HepG2 (cell line): ENCODE measurements at regions not wholly inside any gene's neighbourhood (a gene's known extent, or its start where the extent isn't known, plus 50 kb on each side); places are given as distances from the start of the nearest gene placed in this dataset.

ENCODE experiments used
- ATAC-seq: fragments of 200-7000 bp; cut with Tn5 transposase; 3 replicates; pipeline ENCODE4 v1.9.1; 2020; ENCODE audit warnings: mild to moderate bottlenecking, moderate library complexity
- BruUV-seq: library from RNA; stranded (reverse); fragments of 400-500 nt; replicated peaks from 2 replicates; lab custom pipeline; 2021; lab: Mats Ljungman, UMichigan
- CTCF ChIA-PET: fragments of 300-600 bp; formaldehyde crosslinking; extraction: SDS; loops from one replicate; lab custom pipeline; 2021; ENCODE audit warnings: low total read pairs, inconsistent platforms, low intra/inter-chr PET ratio; lab: Yijun Ruan, JAX
- POLR2A ChIA-PET: fragments of 350-600 bp; sonication (Branson Sonifier 250); formaldehyde crosslinking; loops from one replicate; lab custom pipeline; 2020; ENCODE audit warnings: antibody characterized with exemption, inconsistent platforms; lab: Yijun Ruan, JAX
- DNase-seq: peaks from one replicate; pipeline ENCODE4 v3.0.0-alpha.2; 2015; ENCODE audit warnings: low spot score
- FAIRE-seq: peaks from 3 replicates; lab custom pipeline; 2011; peaks lifted over from hg19 to GRCh38; lab: Jason Lieb, UNC
- H2AFZ ChIP-seq: one replicate; pipeline ENCODE4 v1.6.1; 2011; ENCODE audit warnings: low read length, inconsistent platforms
- H3K27ac ChIP-seq: fragments of 300-600 bp; 3 replicates; pipeline ENCODE4 v1.8.0; 2011; ENCODE audit warnings: mixed run types, mild to moderate bottlenecking, mixed read lengths, low read length, inconsistent platforms; ENCODE audit not compliant: insufficient read depth; ENCODE audit errors: extremely low read length
- H3K27me3 ChIP-seq, 2 experiments: fragments of 200-600 bp in 1 of 2; 2 replicates in 1 of 2; 3 replicates in 1 of 2; pipeline versions ENCODE4 v1.6.0 to v1.8.0; 2011; ENCODE audit warnings: low read length in 2 of 2, mild to moderate bottlenecking in 2 of 2, moderate library complexity in 2 of 2, inconsistent platforms in 1 of 2; ENCODE audit not compliant: insufficient read depth in 2 of 2, control insufficient read depth in 1 of 2
- H3K36me3 ChIP-seq, 2 experiments: fragments of 200-600 bp in 1 of 2; replicated peaks in 1 of 2; 2 replicates in 1 of 2; 3 replicates in 1 of 2; pipeline versions ENCODE4 v1.5.1 to v1.8.0; 2011; ENCODE audit warnings: low read length in 2 of 2, inconsistent platforms in 1 of 2; ENCODE audit not compliant: insufficient read depth in 2 of 2, control insufficient read depth in 1 of 2
- H3K4me1 ChIP-seq: 2 replicates; pipeline ENCODE4 v1.5.1; 2012; ENCODE audit warnings: low read length, inconsistent platforms; ENCODE audit not compliant: insufficient read depth
- H3K4me2 ChIP-seq: 2 replicates; pipeline ENCODE4 v1.6.0; 2011; ENCODE audit warnings: low read depth, low read length, inconsistent platforms
- H3K4me3 ChIP-seq, 3 experiments: fragments of 200-600 bp in 1 of 3; sonication (generic), shearing (Covaris generic) in 1 of 3; replicated peaks in 1 of 3; 2 replicates each; pipeline ENCODE4 v1.5.1; 2011 to 2016; ENCODE audit warnings: low read length in 3 of 3, inconsistent platforms in 2 of 3, low read depth in 2 of 3, mild to moderate bottlenecking in 2 of 3, control low read depth in 1 of 3, mixed read lengths in 1 of 3; ENCODE audit not compliant: insufficient read depth in 1 of 3
- H3K79me2 ChIP-seq: one replicate; pipeline ENCODE4 v1.6.1; 2011; ENCODE audit warnings: low read length, inconsistent platforms; ENCODE audit not compliant: insufficient read depth
- H3K9ac ChIP-seq: 2 replicates; pipeline ENCODE4 v1.6.0; 2011; ENCODE audit warnings: mild to moderate bottlenecking, low read depth, low read length, inconsistent platforms; ENCODE audit not compliant: insufficient read depth
- H3K9me3 ChIP-seq: 2 replicates; pipeline ENCODE4 v1.5.1; 2012; ENCODE audit warnings: mild to moderate bottlenecking, low read length
- H4K20me1 ChIP-seq: 2 replicates; pipeline ENCODE4 v1.6.0; 2011; ENCODE audit warnings: inconsistent platforms, mild to moderate bottlenecking, low read length, moderate library complexity; ENCODE audit not compliant: insufficient read depth
- CBX1 ChIP-seq: IDR thresholded peaks from one replicate; pipeline ENCODE4 v1.6.1; 2016; ENCODE audit warnings: antibody characterized with exemption, low read depth
- ETV6 ChIP-seq: sonication (generic); formaldehyde crosslinking; conservative IDR thresholded peaks from 2 replicates; pipeline ENCODE4 v1.4.0; 2020; ENCODE audit warnings: missing genetic modification reagents
- GZF1 ChIP-seq: sonication (generic); formaldehyde crosslinking; IDR thresholded peaks from 2 replicates; pipeline ENCODE4 v1.5.1; 2020; ENCODE audit warnings: mild to moderate bottlenecking, missing genetic modification reagents
- HNRNPUL1 ChIP-seq: fragments of 200-400 bp; formaldehyde crosslinking; IDR thresholded peaks from 2 replicates; pipeline ENCODE4 v1.6.1; 2017; ENCODE audit warnings: low read depth, mild to moderate bottlenecking, low read length, moderate library complexity
- HOXD1 ChIP-seq: sonication (generic); formaldehyde crosslinking; IDR thresholded peaks from 2 replicates; pipeline ENCODE4 v1.5.0; 2020; ENCODE audit warnings: missing genetic modification reagents
- IKZF1 ChIP-seq: fragments of 450-650 bp; IDR thresholded peaks from 2 replicates; pipeline ENCODE4 v1.7.1; 2016
- KAT2B ChIP-seq: fragments of 150-350 bp; IDR thresholded peaks from 2 replicates; pipeline ENCODE4 v1.6.1; 2014; ENCODE audit warnings: low read depth, low read length, borderline replicate concordance
- MATR3 ChIP-seq: sonication (generic); formaldehyde crosslinking; IDR thresholded peaks from 2 replicates; pipeline ENCODE4 v1.4.0; 2020; ENCODE audit warnings: missing genetic modification reagents
- RNF2 ChIP-seq: fragments of 450-650 bp; conservative IDR thresholded peaks from 2 replicates; pipeline ENCODE4 v1.6.1; 2016; ENCODE audit warnings: low read depth
- ZBTB7B ChIP-seq: sonication (generic); formaldehyde crosslinking; IDR thresholded peaks from 2 replicates; pipeline ENCODE4 v1.4.0; 2020; ENCODE audit warnings: missing genetic modification reagents
- ZNF350 ChIP-seq: sonication (generic); formaldehyde crosslinking; IDR thresholded peaks from 2 replicates; pipeline ENCODE4 v1.4.0; 2020; ENCODE audit warnings: mild to moderate bottlenecking, low read depth, missing genetic modification reagents, borderline replicate concordance
- ZNF432 ChIP-seq: sonication (generic); formaldehyde crosslinking; IDR thresholded peaks from 2 replicates; pipeline ENCODE4 v1.5.0; 2020; ENCODE audit warnings: missing genetic modification reagents, mild to moderate bottlenecking, borderline replicate concordance
- ZNF44 ChIP-seq: sonication (generic); formaldehyde crosslinking; IDR thresholded peaks from 2 replicates; pipeline ENCODE4 v1.5.1; 2020; ENCODE audit warnings: mild to moderate bottlenecking, missing genetic modification reagents
- WGBS: methylation state at CpG from one replicate; pipeline ENCODE4 v1.1.6; 2017; ENCODE audit warnings: low lambda C conversion rate; 5-methylcytosine and 5-hydroxymethylcytosine counted together
- in situ Hi-C: cut with HindIII; loops from 2 replicates; pipeline ENCODE4 v1.10.0; 2017; ENCODE audit warnings: low pct_unique_long_range_greater_than_20kb; ENCODE audit not compliant: extremely low pct_ligation_motif_present
- intact Hi-C: fragments of 100-400 bp; cut with micrococcal nuclease; formaldehyde crosslinking; loops from one replicate; pipeline ENCODE4 v1.10.0; 2022; ENCODE audit not compliant: unreplicated experiment
- TF ChIP-seq, protein P1 (sequence below): sonication (generic); formaldehyde crosslinking; IDR thresholded peaks from 2 replicates; pipeline ENCODE4 v1.5.0; 2020; ENCODE audit warnings: missing genetic modification reagents
- TF ChIP-seq, protein P2 (sequence below): IDR thresholded peaks from 2 replicates; pipeline ENCODE4 v1.6.1; 2016; ENCODE audit warnings: mild to moderate bottlenecking, missing biosample characterization, missing genetic modification reagents
- TF ChIP-seq, protein P3 (sequence below): IDR thresholded peaks from 2 replicates; pipeline ENCODE4 v1.6.1; 2018; ENCODE audit warnings: missing genetic modification reagents

DNA sequence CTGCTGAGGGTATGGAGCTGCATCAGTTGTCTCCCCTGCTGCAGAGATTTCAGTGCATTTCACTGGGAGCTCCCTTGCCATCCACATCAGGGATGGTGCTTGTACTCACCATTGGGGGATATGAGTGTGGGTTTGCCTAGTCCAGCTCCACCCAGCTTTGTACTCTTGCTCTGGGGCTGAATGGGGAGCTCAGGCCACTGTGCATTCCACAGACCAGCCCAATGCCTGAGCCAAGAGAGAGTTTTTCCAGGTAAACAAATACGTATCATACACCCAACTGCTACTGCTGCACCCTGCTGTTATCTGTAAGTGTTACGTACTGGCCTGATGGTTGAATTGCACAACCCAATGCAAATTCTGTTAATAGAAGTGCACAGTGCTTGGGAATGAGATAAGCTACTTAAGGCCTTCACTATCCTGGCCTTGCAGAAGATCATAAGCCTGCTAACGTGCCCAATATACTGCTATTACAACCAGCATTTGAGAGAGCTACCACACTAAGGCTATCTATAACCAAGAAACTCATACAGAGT lies 205.0 kb upstream of the DMD start (continued):
- no peak for TF ChIP-seq MATR3 (CRISPR knock-in tag)
- TF ChIP-seq IKZF1: no peak
- TF ChIP-seq RNF2: no peak
- no peak for TF ChIP-seq ZBTB7B (CRISPR knock-in tag)

DNA sequence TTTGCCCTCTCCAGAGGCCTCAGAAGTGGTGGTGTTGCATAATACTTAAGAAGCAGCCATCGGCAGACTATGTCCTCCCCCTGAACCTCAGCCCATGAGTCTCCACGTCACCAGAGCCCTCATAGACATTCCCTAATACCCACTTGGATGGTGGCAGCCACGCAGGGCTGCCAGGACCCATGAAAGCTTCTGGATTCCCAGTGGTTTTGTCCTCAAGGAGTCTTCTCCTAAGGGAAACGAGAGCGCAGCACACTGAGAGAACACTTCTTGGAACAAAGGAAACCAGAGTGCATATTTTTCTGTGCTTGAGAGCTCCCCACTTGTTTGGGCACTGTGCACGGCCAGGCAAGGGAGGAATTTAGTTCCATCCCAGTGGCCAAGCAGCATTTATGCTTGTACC lies 204.1 kb upstream of the DMD start:
- DNase-seq (no peak), ATAC-seq (no peak), FAIRE-seq (no peak)
- CTCF ChIA-PET: no interaction called here
- no peak overlapping the region for H3K9ac ChIP-seq
- H2AFZ ChIP-seq: no peak overlapping the region
- intact Hi-C loops: no loop called here
- in situ Hi-C loops: no loop called here
- WGBS: no CpG with 5 or more reads among the region's 6 CpGs
- no TSS peak for BruUV-seq
- H4K20me1 ChIP-seq: no peaks in the 10 kb centered on the region
- no peaks in the 10 kb centered on the region for H3K4me1 ChIP-seq
- no peak overlapping the region for H3K4me2 ChIP-seq
- no peak overlapping the region for H3K4me3 ChIP-seq
- no peaks in the 10 kb centered on the region for H3K36me3 ChIP-seq
- POLR2A ChIA-PET: no interaction called here
- no peaks in the 10 kb centered on the region for H3K79me2 ChIP-seq
- H3K27me3 ChIP-seq: no peaks in the 10 kb centered on the region
- TF ChIP-seq, protein P1, sequence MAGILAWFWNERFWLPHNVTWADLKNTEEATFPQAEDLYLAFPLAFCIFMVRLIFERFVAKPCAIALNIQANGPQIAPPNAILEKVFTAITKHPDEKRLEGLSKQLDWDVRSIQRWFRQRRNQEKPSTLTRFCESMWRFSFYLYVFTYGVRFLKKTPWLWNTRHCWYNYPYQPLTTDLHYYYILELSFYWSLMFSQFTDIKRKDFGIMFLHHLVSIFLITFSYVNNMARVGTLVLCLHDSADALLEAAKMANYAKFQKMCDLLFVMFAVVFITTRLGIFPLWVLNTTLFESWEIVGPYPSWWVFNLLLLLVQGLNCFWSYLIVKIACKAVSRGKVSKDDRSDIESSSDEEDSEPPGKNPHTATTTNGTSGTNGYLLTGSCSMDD: no peak
- TF ChIP-seq HNRNPUL1 (no peak), KAT2B (no peak), ZNF350 (no peak), ZNF44 (no peak), CBX1 (no peak), ZNF432 (CRISPR knock-in tag) (no peak), ETV6 (CRISPR knock-in tag) (no peak), HOXD1 (no peak), GZF1 (no peak)
- TF ChIP-seq, protein P2, sequence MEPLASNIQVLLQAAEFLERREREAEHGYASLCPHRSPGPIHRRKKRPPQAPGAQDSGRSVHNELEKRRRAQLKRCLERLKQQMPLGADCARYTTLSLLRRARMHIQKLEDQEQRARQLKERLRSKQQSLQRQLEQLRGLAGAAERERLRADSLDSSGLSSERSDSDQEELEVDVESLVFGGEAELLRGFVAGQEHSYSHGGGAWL (CRISPR knock-in tag): no peak
- TF ChIP-seq, protein P3, sequence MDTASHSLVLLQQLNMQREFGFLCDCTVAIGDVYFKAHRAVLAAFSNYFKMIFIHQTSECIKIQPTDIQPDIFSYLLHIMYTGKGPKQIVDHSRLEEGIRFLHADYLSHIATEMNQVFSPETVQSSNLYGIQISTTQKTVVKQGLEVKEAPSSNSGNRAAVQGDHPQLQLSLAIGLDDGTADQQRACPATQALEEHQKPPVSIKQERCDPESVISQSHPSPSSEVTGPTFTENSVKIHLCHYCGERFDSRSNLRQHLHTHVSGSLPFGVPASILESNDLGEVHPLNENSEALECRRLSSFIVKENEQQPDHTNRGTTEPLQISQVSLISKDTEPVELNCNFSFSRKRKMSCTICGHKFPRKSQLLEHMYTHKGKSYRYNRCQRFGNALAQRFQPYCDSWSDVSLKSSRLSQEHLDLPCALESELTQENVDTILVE (CRISPR knock-in tag): no peak
- H3K27ac ChIP-seq: no peak overlapping the region
- H3K9me3 ChIP-seq: no peaks in the 10 kb centered on the region; the same call in none of the 2 replicates
